Testis (tissue), 2 donors: ENCODE measurements at regions not wholly inside any gene's neighbourhood (a gene's known extent, or its start where the extent isn't known, plus 50 kb on each side); places are given as distances from the start of the nearest gene placed in this dataset.

Experiments used
- DNase-seq: peaks from one replicate; pipeline ENCODE4 v3.0.0-alpha.2; 2019
- H3K27ac ChIP-seq, 2 donors: fragments of 200-600 bp; sonication (generic); one replicate each; pipeline ENCODE4 v1.5.1; 2019
- H3K27me3 ChIP-seq: fragments of 200-600 bp; sonication (generic); one replicate; pipeline ENCODE4 v1.5.1; 2019
- H3K36me3 ChIP-seq: fragments of 200-600 bp; sonication (generic); one replicate; pipeline ENCODE4 v1.5.1; 2017; ENCODE audit warnings: low read depth; ENCODE audit errors: missing control alignments
- H3K4me1 ChIP-seq: fragments of 200-600 bp; sonication (generic); one replicate; pipeline ENCODE4 v1.5.1; 2019
- H3K4me3 ChIP-seq, 2 donors: fragments of 200-600 bp; sonication (generic); one replicate each; pipeline ENCODE4 v1.5.1; 2017 to 2019
- H3K9me3 ChIP-seq: fragments of 200-600 bp; sonication (generic); one replicate; pipeline ENCODE4 v1.5.1; 2017
- CTCF ChIP-seq, 3 experiments: fragments of 450-650 bp in 2 of 3; fragments of 200-600 bp in 1 of 3; sonication (generic) in 1 of 3; IDR thresholded peaks; one replicate each; pipeline ENCODE4 v1.5.1; 2016 to 2019; ENCODE audit warnings: antibody characterized with exemption in 3 of 3, mild to moderate bottlenecking in 2 of 3, moderate library complexity in 1 of 3
- POLR2A ChIP-seq: fragments of 450-650 bp; IDR thresholded peaks from one replicate; pipeline ENCODE4 v1.6.1; 2017; ENCODE audit warnings: antibody characterized with exemption, mild to moderate bottlenecking, moderate library complexity
- WGBS, 2 donors: methylation state at CpG; one replicate each; pipeline ENCODE4 v1.1.5; 2018; 5-methylcytosine and 5-hydroxymethylcytosine counted together
- intact Hi-C: fragments of 100-400 bp; cut with DNase I; formaldehyde crosslinking; loops from one replicate; pipeline ENCODE4 v1.15.1; 2023; ENCODE audit warnings: low total_unique reads

GRCh38 chr1:25167269-25168192 lies 64.8 kb downstream of the SYF2 start:
- intact Hi-C loops = no loop called here
- no peaks in the 10 kb centered on the region for H3K27me3 ChIP-seq
- no peaks in the 10 kb centered on the region for H3K4me1 ChIP-seq
- no peak overlapping the region for H3K27ac ChIP-seq
- WGBS, 2 donors = 42 to 47% methylated on average over 14 to 17 of the region's 17 CpGs
- no peak for DNase-seq
- TF ChIP-seq CTCF (IDR thresholded peaks at IDR 0.05) (no peak), POLR2A (no peak)
- no peak overlapping the region for H3K4me3 ChIP-seq
- no peaks in the 10 kb centered on the region for H3K9me3 ChIP-seq
- H3K36me3 ChIP-seq = no peaks in the 10 kb centered on the region

- H3K27ac ChIP-seq = no peak overlapping the region
- H3K27me3 ChIP-seq = no peaks in the 10 kb centered on the region
- intact Hi-C loops = no loop called here
- no peak for TF ChIP-seq CTCF (IDR thresholded peaks at IDR 0.05)
- TF ChIP-seq POLR2A = no peak
- no peak for DNase-seq
- H3K4me1 ChIP-seq = no peaks in the 10 kb centered on the region
- H3K4me3 ChIP-seq = no peak overlapping the region
- no peaks in the 10 kb centered on the region for H3K36me3 ChIP-seq
- H3K9me3 ChIP-seq = no peaks in the 10 kb centered on the region
- 89 to 90% methylated on average over 3 of the region's 4 CpGs for WGBS, 2 donors
These were observed 65.5 kb downstream of the SYF2 start for GRCh38 chr1:25166847-25167246.

- H3K4me3 ChIP-seq = no peak overlapping the region
- H3K27me3 ChIP-seq = no peaks in the 10 kb centered on the region
- TF ChIP-seq CTCF (IDR thresholded peaks at IDR 0.05) (no peak), POLR2A (no peak)
- H3K4me1 ChIP-seq = no peaks in the 10 kb centered on the region
- intact Hi-C loops = no loop called here
- WGBS, 2 donors = 87 to 100% methylated on average over 2 of the region's 2 CpGs
- no peak for DNase-seq
- no peak overlapping the region for H3K27ac ChIP-seq
- no peaks in the 10 kb centered on the region for H3K36me3 ChIP-seq
- no peaks in the 10 kb centered on the region for H3K9me3 ChIP-seq
These were observed 68.3 kb downstream of the SYF2 start for GRCh38 chr1:25163986-25164385.

- no peak overlapping the region for H3K27ac ChIP-seq
- intact Hi-C loops = no loop called here
- TF ChIP-seq CTCF (IDR thresholded peaks at IDR 0.05) (no peak), POLR2A (no peak)
- no peaks in the 10 kb centered on the region for H3K4me1 ChIP-seq
- no peak overlapping the region for H3K4me3 ChIP-seq
- WGBS, 2 donors = 13 to 27% methylated on average over 2 of the region's 2 CpGs
- H3K9me3 ChIP-seq = no peaks in the 10 kb centered on the region
- no peaks in the 10 kb centered on the region for H3K27me3 ChIP-seq
- no peaks in the 10 kb centered on the region for H3K36me3 ChIP-seq
- no peak for DNase-seq
These were observed 70.3 kb downstream of the SYF2 start for GRCh38 chr1:25161981-25162380.

GRCh38 chr1:25157846-25158245 lies 74.5 kb downstream of the SYF2 start:
- Histone ChIP-seq H3K4me3 (no peak overlapping the region), H3K4me1 (no peaks in the 10 kb centered on the region), H3K27me3 (no peaks in the 10 kb centered on the region), H3K27ac (no peak overlapping the region), H3K9me3 (no peaks in the 10 kb centered on the region), H3K36me3 (no peaks in the 10 kb centered on the region)
- 94 to 100% methylated on average over 3 of the region's 3 CpGs for whole genome bisulfite sequencing, 2 donors
- TF ChIP-seq POLR2A = no peak
- TF ChIP-seq CTCF (IDR thresholded peaks at IDR 0.05) = no peak
- no peak for DNase-seq
- intact Hi-C loops = no loop called here
